Lower leg skin (tissue), 4 donors: ENCODE measurements at regions not wholly inside any gene's neighbourhood (a gene's known extent, or its start where the extent isn't known, plus 50 kb on each side); places are given as distances from the start of the nearest gene placed in this dataset.

ENCODE experiments used
- DNase-seq, 2 donors: peaks; one replicate each; pipeline ENCODE4 v3.0.0-alpha.2; 2019; ENCODE audit warnings: low spot score in 2 of 2
- H3K4me3 ChIP-seq: fragments of 200-600 bp; sonication (generic); 2 replicates; pipeline ENCODE4 v1.5.1; 2017; ENCODE audit warnings: mild to moderate bottlenecking, low read depth; ENCODE audit not compliant: poor library complexity, severe bottlenecking
- CTCF ChIP-seq, 3 donors: fragments of 450-650 bp; IDR thresholded peaks; one replicate each; pipeline ENCODE4 v1.5.1; 2016; ENCODE audit warnings: antibody characterized with exemption in 3 of 3, mild to moderate bottlenecking in 3 of 3, moderate library complexity in 2 of 3
- POLR2A ChIP-seq, 2 donors: fragments of 450-650 bp; IDR thresholded peaks; one replicate each; pipeline ENCODE4 v1.6.1; 2016 to 2017; ENCODE audit warnings: antibody characterized with exemption in 2 of 2, mild to moderate bottlenecking in 1 of 2, moderate library complexity in 1 of 2
- WGBS, 2 donors: methylation state at CpG; one replicate each; pipeline ENCODE4 v1.1.5; 2018; 5-methylcytosine and 5-hydroxymethylcytosine counted together
- intact Hi-C: fragments of 100-400 bp; cut with DNase I; formaldehyde crosslinking; loops from one replicate; pipeline ENCODE4 v1.15.0; 2023; ENCODE audit warnings: low total_unique reads

GRCh38 chr4:123477711-123478209 lies 81.2 kb downstream of the SPRY1 start:
- no peak overlapping the region for H3K4me3 ChIP-seq

GRCh38 chr4:123478859-123479345 lies 82.3 kb downstream of the SPRY1 start:
- DNase-seq: no peak
- peak in 1 of 3 donors; percentile 71 for TF ChIP-seq CTCF (IDR thresholded peaks at IDR 0.05)
- no peak for TF ChIP-seq POLR2A (IDR thresholded peaks at IDR 0.05)
- intact Hi-C loops: no loop called here
- WGBS, 2 donors: 62 to 75% methylated on average over 6 of the region's 6 CpGs
- no peak overlapping the region for H3K4me3 ChIP-seq

More at GRCh38 chr4:123477711-123478209, 81.2 kb downstream of the SPRY1 start:
- intact Hi-C loops: no loop called here
- DNase-seq: no peak
- no peak for TF ChIP-seq CTCF (IDR thresholded peaks at IDR 0.05)
- 66% methylated on average over 8 of the region's 8 CpGs for WGBS, 2 donors

- WGBS, 2 donors: 73 to 98% methylated on average over 2 of the region's 2 CpGs
- no peak overlapping the region for H3K4me3 ChIP-seq
- TF ChIP-seq CTCF (IDR thresholded peaks at IDR 0.05) (no peak), POLR2A (IDR thresholded peaks at IDR 0.05) (no peak)
- DNase-seq: no peak
- intact Hi-C loops: no loop called here
These were observed 83.3 kb downstream of the SPRY1 start for GRCh38 chr4:123479944-123480343.

GRCh38 chr4:123480706-123481418 lies 84.3 kb downstream of the SPRY1 start:
- intact Hi-C loops: no loop called here
- 83 to 91% methylated on average over 7 of the region's 7 CpGs for WGBS, 2 donors
- TF ChIP-seq CTCF (IDR thresholded peaks at IDR 0.05) (no peak), POLR2A (IDR thresholded peaks at IDR 0.05) (no peak)
- DNase-seq: no peak
- no peak overlapping the region for H3K4me3 ChIP-seq

- intact Hi-C loops: no loop called here
- TF ChIP-seq CTCF (IDR thresholded peaks at IDR 0.05) (no peak), POLR2A (IDR thresholded peaks at IDR 0.05) (no peak)
- 76 to 80% methylated on average over 3 of the region's 3 CpGs for WGBS, 2 donors
These were observed 85.1 kb downstream of the SPRY1 start for GRCh38 chr4:123481717-123482116.

More at GRCh38 chr4:123481717-123482116, 85.1 kb downstream of the SPRY1 start:
- no peak overlapping the region for H3K4me3 ChIP-seq
- DNase-seq: no peak
